ENCODE measurements at regions not wholly inside any gene's neighbourhood (a gene's known extent, or its start where the extent isn't known, plus 50 kb on each side); places are given as distances from the start of the nearest gene placed in this dataset.

- no peaks in the 10 kb centered on the region for H3K9me3 ChIP-seq (ENCODE audit: insufficient read depth, low read length)
- H4K20me1 ChIP-seq (ENCODE audit: insufficient read depth, low read length), result peaks cover 20% of the 10 kb centered on the region
- H2AFZ ChIP-seq (ENCODE audit: low read depth, low read length), result no peak overlapping the region
- TF ChIP-seq EZH2phosphoT487 (IDR thresholded peaks at IDR 0.05; ENCODE audit: low read depth) (no peak), CTCF (IDR thresholded peaks at IDR 0.05; ENCODE audit: low read depth, low read length) (no peak)
- peaks cover 81% of the 10 kb centered on the region for H3K36me3 ChIP-seq (replicated peaks; ENCODE audit: low read depth, low read length)
- H3K4me1 ChIP-seq (ENCODE audit: low read length), result peaks cover 62% of the 10 kb centered on the region
- H3K27me3 ChIP-seq (ENCODE audit: low read depth, low read length), result no peaks in the 10 kb centered on the region
- H3K9ac ChIP-seq (ENCODE audit: low read length), result no peak overlapping the region
- H3K4me3 ChIP-seq (ENCODE audit: low read length), result no peak overlapping the region
- H3K27ac ChIP-seq (ENCODE audit: low read length), result 0 out of 2 replicates have a peak overlapping the region, but pooled peaks have one; percentile 15
- H3K4me2 ChIP-seq (ENCODE audit: low read length), result 0 out of 2 replicates have a peak overlapping the region, but pooled peaks have one; percentile 31
- peaks cover 82% of the 10 kb centered on the region for H3K79me2 ChIP-seq (ENCODE audit: low read length)
Observed at GRCh38 chr7:22629056-22629455, 97.9 kb upstream of the IL6 start.

GRCh38 chr7:22628112-22628511, 98.9 kb upstream of the IL6 start:
- no peaks in the 10 kb centered on the region for H3K9me3 ChIP-seq (ENCODE audit: insufficient read depth, low read length)
- H3K9ac ChIP-seq (ENCODE audit: low read length), result no peak overlapping the region
- no peak overlapping the region for H3K4me3 ChIP-seq (ENCODE audit: low read length)
- H3K27me3 ChIP-seq (ENCODE audit: low read depth, low read length), result no peaks in the 10 kb centered on the region
- H3K36me3 ChIP-seq (replicated peaks; ENCODE audit: low read depth, low read length), result peaks cover 83% of the 10 kb centered on the region
- H3K4me1 ChIP-seq (ENCODE audit: low read length), result peaks cover 54% of the 10 kb centered on the region
- peak overlapping the region; percentile 36; the same call in 1 of the 2 replicates for H3K27ac ChIP-seq (ENCODE audit: low read length)
- H2AFZ ChIP-seq (ENCODE audit: low read depth, low read length), result no peak overlapping the region
- TF ChIP-seq EZH2phosphoT487 (IDR thresholded peaks at IDR 0.05; ENCODE audit: low read depth), result no peak
- peak overlapping the region; percentile 31; the same call in 1 of the 2 replicates for H3K4me2 ChIP-seq (ENCODE audit: low read length)
- peaks cover 11% of the 10 kb centered on the region; the same call in 1 of the 2 replicates for H4K20me1 ChIP-seq (ENCODE audit: insufficient read depth, low read length)
- H3K79me2 ChIP-seq (ENCODE audit: low read length), result peaks cover 81% of the 10 kb centered on the region

GRCh38 chr7:22627136-22627535, 99.9 kb upstream of the IL6 start:
- H3K9ac ChIP-seq (ENCODE audit: low read length), result no peak overlapping the region
- H3K4me2 ChIP-seq (ENCODE audit: low read length), result no peak overlapping the region
- H3K36me3 ChIP-seq (replicated peaks; ENCODE audit: low read depth, low read length), result peaks cover 83% of the 10 kb centered on the region
- H3K4me3 ChIP-seq (ENCODE audit: low read length), result no peak overlapping the region
- H2AFZ ChIP-seq (ENCODE audit: low read depth, low read length), result no peak overlapping the region
- peaks cover 79% of the 10 kb centered on the region for H3K79me2 ChIP-seq (ENCODE audit: low read length)
- peaks cover 8% of the 10 kb centered on the region; the same call in 1 of the 2 replicates for H4K20me1 ChIP-seq (ENCODE audit: insufficient read depth, low read length)
- H3K9me3 ChIP-seq (ENCODE audit: insufficient read depth, low read length), result no peaks in the 10 kb centered on the region
- peaks cover 51% of the 10 kb centered on the region for H3K4me1 ChIP-seq (ENCODE audit: low read length)
- H3K27me3 ChIP-seq (ENCODE audit: low read depth, low read length), result no peaks in the 10 kb centered on the region
- TF ChIP-seq CTCF (IDR thresholded peaks at IDR 0.05; ENCODE audit: low read depth, low read length) (no peak), EZH2phosphoT487 (IDR thresholded peaks at IDR 0.05; ENCODE audit: low read depth) (no peak)
- H3K27ac ChIP-seq (ENCODE audit: low read length), result peak overlapping the region; percentile 36

- H3K4me2 ChIP-seq (ENCODE audit: low read length), result no peak overlapping the region
- no peak overlapping the region for H3K9ac ChIP-seq (ENCODE audit: low read length)
- H3K4me3 ChIP-seq (ENCODE audit: low read length), result no peak overlapping the region
- no peak overlapping the region for H3K27ac ChIP-seq (ENCODE audit: low read length)
- TF ChIP-seq CTCF (IDR thresholded peaks at IDR 0.05; ENCODE audit: low read depth, low read length) (no peak), EZH2phosphoT487 (IDR thresholded peaks at IDR 0.05; ENCODE audit: low read depth) (no peak)
- peaks cover 80% of the 10 kb centered on the region for H3K79me2 ChIP-seq (ENCODE audit: low read length)
- no peaks in the 10 kb centered on the region for H3K27me3 ChIP-seq (ENCODE audit: low read depth, low read length)
- H3K36me3 ChIP-seq (replicated peaks; ENCODE audit: low read depth, low read length), result peaks cover 83% of the 10 kb centered on the region
- no peaks in the 10 kb centered on the region; the same call in 1 of the 2 replicates for H4K20me1 ChIP-seq (ENCODE audit: insufficient read depth, low read length)
- peaks cover 43% of the 10 kb centered on the region for H3K4me1 ChIP-seq (ENCODE audit: low read length)
- no peak overlapping the region for H2AFZ ChIP-seq (ENCODE audit: low read depth, low read length)
- H3K9me3 ChIP-seq (ENCODE audit: insufficient read depth, low read length), result 0 out of 2 replicates have a peak, but pooled peaks cover 2% of the 10 kb centered on the region
Observed at GRCh38 chr7:22625251-22625650, 101.7 kb upstream of the IL6 start.

All from OCI-LY3 (cell line).